Stimulated activated CD8-positive, alpha-beta memory T cell treated with anti-CD3 and anti-CD28 coated beads, Interleukin-4, amount 100 ng/mL, for 24 hours (primary cell): ENCODE measurements at regions not wholly inside any gene's neighbourhood (a gene's known extent, or its start where the extent isn't known, plus 50 kb on each side); places are given as distances from the start of the nearest gene placed in this dataset.

Experiments
- DNase-seq: peaks from one replicate; pipeline ENCODE4 v3.0.0-alpha.2; 2020; ENCODE audit warnings: low read depth

DNA sequence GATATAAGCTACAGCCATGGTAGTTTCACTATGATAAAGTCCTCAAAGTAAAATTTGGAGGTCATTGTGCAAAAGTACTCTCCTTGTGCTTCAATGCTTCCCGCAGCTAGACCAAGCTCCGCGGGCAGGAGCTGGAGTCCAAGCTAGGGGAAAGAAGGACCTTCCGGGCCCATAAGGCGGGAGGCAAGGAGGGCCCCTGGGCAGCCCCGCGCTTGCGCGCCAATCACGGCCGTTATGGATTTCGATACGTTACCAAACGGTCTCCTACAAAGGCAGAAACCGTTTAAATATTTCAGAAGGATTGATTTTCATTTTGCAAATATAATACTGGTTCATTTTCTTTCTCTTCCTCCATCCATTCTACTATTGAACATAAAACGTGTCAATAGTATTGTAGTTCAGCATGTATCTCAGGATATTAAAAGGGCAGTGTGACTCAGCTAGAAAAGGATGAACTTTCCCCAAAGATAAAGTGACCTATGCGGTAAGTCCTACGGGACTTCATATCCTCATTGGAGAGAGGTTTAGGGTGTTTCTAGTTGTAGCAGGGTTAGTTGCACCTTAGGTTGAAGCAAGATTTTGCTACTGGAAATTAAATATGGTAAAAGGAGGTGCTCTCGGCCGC is 128.0 kb downstream of the KIF20B start:
- DNase-seq = no peak

DNA sequence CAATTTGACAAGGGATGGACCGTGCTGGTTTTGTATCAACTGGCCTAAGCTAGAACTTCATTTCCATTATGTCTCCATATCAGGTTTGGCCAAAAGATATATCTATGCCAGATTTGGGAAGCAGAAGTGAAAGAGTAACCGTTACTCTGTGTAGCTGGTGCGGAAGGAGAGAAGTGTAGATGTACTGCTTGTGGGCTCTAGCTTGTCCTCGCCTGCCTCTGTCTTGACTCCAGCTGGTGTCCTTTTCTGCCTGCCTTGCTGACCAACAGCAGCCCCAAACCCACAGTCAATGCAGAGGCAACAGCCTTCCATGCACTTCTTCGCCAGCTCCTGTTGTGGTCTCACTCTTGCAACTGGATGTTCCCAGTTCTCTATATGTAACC is 128.5 kb downstream of the KIF20B start:
- DNase-seq = no peak

DNA sequence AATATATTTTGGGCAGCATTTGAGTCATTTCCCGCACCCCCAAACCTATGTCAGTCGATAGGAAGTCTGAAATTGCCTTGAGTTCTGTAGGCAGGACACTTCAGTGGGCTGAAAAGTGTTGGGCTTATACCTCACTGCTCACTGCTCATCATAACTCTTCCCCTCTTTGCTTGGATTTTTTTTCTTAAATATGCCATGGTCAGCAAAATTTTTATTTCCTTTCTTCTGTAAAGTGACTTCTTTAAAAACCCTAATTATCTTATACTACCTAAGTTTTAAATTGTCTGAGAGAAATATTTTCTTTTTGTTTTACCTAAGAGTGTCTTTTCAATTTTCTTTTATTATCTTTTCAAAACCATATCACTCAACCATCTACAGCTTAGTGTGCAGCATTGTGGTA is 129.2 kb downstream of the KIF20B start:
- no peak for DNase-seq

DNA sequence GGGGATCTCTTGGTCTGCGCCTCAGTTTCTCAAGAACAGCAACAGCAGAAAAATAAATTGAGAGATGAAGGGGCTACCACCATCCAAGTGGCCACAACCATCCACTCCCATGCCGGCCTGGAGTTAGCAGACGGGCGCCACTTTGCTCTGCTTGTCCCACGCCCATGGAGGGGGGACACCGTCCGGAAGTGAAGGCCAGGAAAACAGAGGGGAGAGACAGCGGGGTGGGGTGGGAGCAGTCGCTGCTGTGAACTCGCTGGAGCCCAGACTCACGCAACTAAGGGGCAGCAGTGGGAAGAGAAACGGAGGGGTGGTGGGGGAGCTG is 135.4 kb downstream of the KIF20B start:
- DNase-seq = no peak

DNA sequence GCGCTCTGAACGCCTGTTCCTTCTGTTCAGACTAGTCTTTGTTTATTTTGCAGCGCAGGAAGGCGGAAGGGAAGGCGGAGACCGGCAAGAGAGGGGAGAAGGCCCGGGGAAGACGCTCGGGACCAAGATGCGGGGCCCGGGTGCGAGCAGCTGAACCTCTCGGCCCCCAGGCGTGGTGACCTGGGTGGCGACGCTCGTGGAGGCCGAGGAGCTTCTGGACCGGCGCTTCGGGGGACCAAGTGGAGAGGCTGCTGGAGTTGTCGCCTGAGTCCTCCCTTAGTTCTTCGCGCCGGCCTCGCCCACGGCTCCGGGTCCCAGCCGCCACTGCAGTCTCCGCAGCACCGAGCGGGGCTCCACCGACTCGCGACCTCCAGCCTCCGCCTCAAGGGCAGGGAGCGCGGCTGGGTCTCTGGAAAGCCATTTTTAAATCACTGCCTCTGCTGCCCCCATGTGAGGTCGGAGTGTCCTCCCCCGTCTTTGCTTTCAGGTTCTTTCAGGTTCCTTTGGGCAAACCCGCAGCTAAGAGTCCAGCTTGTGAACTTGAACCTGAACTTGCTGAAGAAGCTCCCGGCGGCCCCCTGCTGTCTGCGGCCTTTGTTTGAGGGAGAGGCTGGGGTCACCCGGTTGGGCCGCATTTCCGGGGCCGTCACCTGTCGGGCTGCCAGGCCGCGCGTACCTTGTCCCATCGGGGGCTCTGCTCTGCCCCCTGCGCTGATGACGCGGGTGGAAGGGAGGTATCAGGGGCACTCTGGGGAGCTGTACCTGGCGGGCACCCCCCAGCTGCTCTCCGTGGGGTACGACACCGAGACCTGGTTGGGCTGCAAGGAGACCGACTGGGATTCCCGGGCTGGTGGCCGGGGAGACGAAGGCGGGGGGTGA is 136.0 kb downstream of the KIF20B start:
- no peak for DNase-seq

DNA sequence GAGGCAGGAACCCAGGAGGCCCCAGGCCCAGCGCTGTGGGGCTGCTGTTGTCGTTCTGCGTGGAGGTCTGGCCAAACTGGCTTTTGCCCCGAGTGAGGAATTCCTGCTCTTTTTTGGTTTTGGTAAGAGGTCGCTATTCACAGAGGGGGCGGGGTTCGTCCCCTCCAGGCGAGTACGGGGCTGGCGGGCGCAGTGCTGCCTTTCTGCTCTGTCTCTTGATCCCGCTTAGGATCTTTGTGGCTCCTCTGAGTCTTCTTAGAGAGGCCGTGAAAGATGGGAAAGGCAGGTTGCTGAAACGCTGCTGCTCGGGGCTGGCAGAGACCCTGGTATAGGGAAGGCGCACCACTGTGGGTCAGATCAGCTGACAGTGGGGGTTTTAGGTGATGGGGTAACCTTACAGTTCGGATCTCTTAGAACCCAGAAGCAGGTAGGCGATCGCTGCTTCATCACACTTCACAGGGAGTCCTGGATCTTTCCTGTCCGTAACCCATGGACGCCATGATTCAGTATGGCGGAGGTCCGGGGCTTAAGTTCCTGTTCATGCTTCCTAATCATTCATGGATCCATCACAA is 136.7 kb downstream of the KIF20B start:
- DNase-seq = no peak

DNA sequence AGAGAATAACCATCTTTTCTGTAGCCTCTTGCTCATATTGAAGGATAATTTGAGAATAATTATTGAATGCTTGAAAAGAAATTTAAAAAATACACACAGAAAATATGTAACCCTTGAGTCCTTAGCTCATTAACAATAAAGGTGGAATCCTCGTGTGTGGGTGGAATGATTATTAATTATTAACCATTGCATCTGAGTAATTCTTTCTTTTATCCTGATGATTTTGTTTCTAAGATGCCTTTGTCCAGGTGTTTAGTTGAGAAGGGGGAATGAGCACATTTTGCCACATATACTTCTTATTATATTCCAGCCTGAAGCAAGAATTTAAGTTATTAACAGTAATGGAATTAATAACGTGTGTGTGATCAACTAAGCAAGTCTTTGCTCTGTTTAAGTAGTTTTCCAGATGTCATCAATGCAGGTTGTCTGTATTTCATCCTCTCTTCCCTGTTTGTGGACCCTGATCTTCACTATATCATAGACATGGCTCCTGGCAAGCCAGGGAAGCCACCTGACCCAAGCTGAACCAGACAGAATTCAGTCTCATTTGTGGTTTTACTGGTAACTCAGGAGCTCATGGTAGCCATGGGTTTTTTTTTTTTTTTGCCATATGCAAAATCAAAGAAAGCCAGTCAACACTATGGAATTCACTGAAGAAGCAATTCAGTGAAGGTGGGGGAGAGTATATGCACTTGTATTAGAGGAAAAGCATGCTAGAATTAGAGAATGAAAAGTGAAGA is 144.3 kb downstream of the KIF20B start:
- DNase-seq = no peak

DNA sequence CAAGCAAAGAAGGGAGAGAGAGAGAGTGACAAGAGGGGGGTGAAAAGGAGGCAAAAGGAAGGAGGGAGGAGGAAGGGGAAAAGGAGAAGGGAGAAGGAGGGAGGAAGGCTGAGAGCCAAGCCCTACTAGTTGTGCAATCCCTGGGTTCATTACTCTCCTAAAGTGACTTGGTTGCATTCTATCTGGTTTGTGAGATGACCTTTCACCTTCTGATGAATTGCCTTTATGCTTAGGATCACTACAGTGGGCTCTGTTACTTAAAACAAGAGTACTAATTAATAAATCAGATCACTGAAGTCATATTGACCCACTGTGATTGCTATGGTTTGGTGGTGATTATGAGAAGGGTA is 144.9 kb downstream of the KIF20B start:
- DNase-seq = no peak

DNA sequence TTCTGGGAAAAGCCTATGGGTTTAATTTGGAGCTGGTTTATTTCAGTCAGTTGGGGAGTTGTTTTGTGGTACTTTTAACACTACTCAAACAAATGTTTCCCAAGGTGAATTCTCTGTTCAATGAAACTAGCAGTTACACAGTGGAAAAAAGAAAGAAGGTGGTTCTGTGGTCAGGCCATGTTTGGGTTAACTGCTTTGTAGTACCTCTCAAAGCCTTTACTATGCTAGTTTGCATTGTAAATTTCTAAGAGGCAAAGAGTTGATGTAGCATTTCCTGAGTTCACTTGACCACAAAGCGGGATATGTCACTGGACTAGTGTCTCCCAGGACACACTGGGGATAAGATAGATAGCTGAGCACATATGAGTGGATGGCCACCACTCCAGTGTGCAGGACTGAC is 145.4 kb downstream of the KIF20B start:
- no peak for DNase-seq

DNA sequence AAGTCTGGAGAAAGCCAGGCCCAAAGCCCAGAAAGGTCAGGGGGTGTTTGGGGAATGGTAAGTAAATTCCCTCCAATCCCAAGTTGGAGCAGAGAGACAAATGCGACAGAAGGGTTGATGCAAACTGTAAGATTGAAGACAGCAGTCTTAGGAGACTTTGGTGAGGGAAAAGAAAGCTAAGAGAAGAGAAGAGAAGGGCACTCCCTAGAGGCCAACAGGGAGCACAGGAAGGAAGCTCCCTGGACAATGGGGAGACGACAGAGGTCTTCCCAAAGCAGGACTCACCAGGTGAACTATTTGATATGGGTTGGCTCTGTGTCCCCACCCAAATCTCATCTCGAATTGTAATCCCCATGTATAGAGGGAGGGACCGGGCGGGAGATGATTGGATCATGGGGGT is 151.5 kb downstream of the KIF20B start:
- no peak for DNase-seq

DNA sequence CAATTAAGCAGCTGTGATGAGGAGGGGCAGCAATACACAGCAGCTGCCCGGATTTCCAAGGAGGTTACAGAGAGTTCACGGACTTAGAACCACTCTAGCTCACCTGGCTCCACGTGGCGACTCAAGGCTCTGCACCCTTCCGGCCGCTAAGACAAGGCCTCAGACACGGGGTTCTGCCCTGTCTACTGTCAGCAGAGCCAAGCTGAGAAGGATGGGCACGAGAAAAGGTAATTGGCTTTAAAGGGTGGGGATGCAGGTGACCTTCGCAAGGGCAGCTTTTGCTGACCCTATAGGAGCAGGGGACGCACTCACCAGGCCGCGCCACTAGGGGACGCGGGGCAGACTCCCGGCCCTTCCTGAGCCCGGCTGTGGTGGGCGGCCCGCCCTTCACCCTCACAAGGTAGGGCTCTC is 152.4 kb downstream of the KIF20B start:
- no peak for DNase-seq

DNA sequence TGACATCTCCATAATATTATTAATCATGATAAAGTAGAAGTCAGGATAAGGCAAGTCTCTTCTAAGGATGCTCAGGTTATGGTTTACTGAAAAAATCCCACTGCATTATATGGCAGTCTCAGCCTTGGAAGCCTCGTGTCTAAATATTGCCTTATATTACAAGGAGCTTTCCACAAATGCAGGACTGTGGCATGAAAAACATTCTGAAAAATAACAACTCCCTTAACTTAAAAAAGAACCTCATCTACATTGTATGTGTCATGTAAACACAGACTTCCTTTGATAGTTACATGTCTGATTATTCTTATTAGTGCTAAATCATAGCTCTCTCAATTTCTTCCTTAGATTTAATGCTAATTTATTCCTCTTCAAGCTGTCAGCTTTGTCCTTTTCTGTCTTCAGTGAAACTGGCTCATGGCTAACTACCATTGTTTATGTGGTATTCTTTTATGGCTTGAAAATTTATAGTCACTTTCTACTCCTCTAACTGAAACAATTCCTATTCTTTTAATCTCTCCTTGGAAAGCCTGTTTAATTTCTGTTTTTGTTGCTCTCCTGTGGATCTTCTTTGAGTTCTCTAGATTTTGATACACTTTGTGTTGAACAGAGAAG is 156.1 kb downstream of the KIF20B start:
- DNase-seq = no peak

DNA sequence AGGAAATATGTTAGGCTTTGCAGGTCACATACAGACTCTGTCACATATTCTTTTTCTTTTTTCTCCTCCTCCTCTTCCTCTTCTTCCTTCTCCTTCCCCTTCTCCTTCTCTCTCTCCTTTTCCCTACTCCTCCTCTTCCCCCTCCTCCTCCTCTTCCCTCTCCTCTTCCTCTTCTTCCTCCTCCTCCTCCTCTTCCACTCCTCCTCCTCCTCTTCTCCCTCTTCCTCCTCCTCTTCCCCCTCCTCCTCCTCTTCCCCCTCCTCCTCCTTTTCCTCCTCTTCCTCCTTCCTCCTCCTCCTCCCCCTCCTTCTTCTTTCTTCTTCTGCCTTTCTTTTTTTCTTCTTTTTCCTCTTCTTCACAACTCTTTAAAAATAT is 159.8 kb downstream of the KIF20B start:
- no peak for DNase-seq

DNA sequence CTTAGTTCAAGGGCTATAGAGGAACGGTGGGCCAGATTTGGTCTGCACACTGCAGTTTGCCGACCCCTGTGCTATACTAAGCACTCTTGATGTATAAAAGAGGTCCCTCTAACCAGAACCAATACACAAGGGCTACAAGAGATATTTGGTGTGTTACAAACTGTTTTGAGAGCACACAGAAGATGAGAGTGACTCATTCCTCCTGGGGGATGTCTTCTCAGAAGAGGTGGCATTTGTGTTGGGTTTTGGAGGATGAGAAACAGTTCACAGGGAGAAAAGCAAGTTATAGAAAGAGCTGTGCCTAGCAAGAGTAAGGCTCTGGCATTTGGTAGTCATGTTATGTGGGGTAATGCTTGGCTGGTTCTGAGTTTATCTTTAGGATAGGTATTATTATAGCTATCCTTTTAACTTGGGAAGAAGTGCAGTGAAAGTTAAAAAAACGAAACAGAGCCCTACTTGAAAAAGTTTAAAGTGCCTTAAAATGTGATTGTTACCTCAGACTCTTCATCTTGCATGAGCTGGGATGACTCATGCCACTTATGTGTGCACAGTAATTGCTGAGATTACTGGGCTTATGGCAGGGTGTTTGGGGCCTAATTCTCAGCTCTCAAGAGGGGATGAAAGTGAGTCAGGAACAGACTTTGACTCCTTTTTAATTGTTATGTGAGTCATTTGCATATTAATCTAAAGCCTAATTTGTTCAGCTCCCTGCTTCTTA is 160.4 kb downstream of the KIF20B start:
- no peak for DNase-seq

DNA sequence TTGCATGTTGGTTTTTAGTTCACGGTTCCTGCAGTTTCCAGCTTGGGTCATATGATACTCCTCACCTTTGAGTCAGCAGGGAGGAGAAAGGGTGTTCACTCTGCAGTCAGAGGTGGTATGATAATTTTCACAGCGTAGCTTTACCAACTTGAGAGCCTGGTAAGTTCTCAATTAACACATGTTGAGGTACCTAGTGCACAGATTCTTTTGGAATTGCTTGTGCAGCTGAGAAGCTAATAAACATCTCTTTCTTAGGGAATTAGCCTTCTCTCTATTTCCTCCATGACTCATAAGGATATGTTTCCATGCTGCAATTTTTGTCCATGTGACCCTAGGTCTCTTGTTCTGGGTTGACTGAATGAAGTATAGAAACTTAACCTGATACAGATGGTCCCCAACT is 166.6 kb downstream of the KIF20B start:
- DNase-seq = no peak

DNA sequence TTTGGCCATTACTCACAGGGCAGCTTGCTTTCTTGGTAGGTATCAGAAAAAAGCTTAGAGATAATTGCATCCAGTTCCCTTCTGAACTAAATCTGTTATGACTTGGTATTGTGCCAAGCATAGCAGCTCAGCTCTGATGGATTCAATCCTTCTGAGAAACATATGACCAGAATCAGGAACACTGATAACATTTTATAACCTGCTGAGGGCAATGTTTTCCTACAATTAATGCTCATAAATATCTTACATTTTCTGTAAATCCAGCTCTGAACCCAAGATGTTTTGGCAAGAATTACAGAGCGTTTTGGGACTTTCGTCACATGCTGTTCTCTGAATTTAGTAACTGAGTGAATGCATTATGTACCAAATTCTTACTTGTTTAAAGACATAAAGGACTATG is 167.8 kb downstream of the KIF20B start:
- no peak for DNase-seq

DNA sequence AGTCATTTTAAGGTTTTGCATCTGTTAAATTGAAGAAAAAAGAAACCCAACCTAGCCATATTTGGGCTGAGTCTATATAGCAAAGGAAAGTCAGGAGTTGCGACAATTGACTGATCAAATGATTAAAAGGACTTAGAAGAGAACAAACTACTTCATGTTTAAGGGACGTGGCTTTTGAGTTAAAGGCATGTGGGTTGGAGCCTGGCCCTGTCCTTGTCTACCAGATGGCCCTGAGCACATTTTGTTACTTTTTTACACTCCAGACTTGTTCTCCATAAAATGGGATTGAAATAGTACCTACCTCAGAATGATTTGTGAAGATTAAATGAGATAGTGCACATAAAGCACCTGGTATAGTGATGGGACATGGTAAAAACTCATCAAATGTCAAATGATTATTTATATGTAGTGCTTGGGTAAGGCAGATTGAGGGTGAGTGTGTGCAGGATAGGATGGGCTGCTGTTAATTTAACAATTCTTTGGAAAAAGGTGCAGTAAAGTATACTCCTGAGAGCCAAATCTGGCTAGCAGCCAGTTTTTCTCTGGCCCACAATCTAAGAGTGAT is 168.3 kb downstream of the KIF20B start:
- no peak for DNase-seq

DNA sequence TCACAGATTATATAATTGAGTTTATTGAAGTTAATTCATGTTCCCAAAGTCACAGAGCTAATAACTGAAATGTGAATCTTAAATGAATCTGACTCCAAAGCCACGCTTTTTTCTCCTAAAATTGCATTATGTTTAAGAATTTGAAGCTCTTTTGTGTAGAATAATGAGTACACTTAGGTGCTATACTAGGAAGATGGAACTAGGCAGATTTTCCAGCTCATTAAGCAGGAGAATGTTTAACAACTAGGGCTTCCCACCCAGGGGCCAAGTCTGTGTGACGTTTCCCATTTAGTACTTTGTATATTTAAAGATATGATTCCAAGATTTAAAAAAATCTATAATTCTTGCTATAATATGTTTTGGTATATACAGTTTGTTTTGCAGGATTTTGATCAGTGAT is 169.5 kb downstream of the KIF20B start:
- no peak for DNase-seq

DNA sequence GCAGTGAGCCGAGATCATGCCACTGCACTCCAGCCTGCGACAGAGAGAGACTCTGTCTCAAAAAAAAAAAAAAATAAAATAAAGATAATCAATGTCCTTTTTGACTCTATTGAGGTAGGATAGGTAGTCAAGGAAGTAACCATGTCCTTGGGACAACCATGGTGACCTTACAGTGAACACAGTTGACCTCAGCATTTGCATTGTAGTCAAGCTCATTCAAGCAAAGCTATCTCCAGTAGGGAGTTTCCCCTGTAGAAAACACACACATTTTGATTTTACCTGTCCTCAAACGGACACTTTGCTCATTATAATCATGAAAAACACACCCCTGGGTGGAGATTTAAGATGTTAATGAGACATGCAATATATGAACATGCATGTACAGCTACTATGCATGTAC is 171.7 kb downstream of the KIF20B start:
- DNase-seq = no peak

DNA sequence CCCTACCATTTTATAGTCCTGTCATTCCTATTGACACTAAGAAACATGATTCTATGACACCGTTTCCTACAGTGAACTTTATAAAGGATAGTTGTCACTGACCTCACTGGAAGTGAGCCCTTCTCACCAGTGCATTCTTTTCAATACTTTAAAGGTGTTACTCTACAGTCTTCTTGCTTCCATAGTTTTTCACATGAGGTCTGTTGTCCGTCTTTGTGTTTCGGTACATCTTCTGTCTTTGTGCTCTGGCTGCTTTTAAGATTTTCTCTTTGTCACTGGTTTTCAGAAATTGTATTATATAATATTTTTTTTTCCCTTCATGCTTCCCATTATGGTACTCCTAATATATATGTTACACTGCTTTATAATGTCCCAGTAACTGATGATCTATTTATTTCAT is 174.2 kb downstream of the KIF20B start:
- no peak for DNase-seq

DNA sequence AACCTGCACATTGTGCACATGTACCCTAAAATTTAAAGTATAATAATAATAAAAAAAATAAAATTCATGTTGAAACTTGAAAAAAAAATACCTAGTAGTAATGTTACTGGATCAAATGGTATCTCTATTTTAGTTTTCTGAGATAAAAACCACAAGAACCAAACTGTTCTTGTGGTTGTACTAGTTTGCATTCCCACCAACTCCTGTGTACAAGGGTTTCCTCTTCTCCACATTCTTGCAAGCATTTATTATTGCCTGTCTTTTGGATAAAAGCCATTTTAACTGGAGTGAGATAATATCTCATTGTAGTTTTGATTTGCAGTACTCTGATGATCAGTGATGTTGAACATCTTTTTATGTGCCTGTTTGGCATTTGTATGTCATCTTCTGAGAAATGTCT is 177.7 kb downstream of the KIF20B start:
- no peak for DNase-seq

DNA sequence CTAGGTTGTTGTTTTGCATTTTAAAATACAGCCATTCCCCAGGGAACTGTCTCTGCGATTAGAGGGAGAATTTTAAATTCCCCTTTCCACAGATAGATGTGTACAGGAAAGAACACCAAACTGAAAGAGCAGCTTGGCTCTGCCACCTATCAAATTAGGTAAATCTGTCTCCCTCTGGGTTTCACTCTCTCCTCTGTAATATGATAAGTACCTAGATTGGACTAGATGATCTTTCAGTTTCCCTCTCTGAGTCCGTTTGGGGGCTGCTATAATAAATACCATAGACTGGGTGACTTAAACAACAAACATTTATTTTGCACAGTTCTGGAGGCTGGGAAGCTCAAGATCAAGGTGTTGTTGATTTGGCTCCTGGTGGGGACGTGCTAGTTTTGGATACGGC is 186.0 kb downstream of the KIF20B start:
- DNase-seq = no peak
